Progenitor cell of endocrine pancreas (in vitro differentiated cells): ENCODE measurements at regions not wholly inside any gene's neighbourhood (a gene's known extent, or its start where the extent isn't known, plus 50 kb on each side); places are given as distances from the start of the nearest gene placed in this dataset.

Source experiments
- DNase-seq: peaks from one replicate; pipeline ENCODE4 v3.0.0; 2021; ENCODE audit warnings: low spot score; ENCODE audit not compliant: unreplicated experiment
- H3K27ac Mint-ChIP-seq: 2 replicates; pipeline ENCODE4 v1.8.0; 2021; ENCODE audit warnings: mild to moderate bottlenecking, moderate library complexity, mixed read lengths
- H3K27me3 Mint-ChIP-seq: 2 replicates; pipeline ENCODE4 v1.8.0; 2021; ENCODE audit warnings: mixed read lengths
- H3K36me3 Mint-ChIP-seq: 2 replicates; pipeline ENCODE4 v1.8.0; 2022; ENCODE audit warnings: mixed read lengths; ENCODE audit not compliant: insufficient read depth
- H3K4me1 Mint-ChIP-seq: 2 replicates; pipeline ENCODE4 v1.8.0; 2021; ENCODE audit warnings: low read depth, mixed read lengths
- H3K4me3 Mint-ChIP-seq: 2 replicates; pipeline ENCODE4 v1.8.0; 2021; ENCODE audit warnings: low read depth, mild to moderate bottlenecking, moderate library complexity, mixed read lengths
- H3K9me3 Mint-ChIP-seq: 2 replicates; pipeline ENCODE4 v1.8.0; 2021; ENCODE audit warnings: low read depth, mixed read lengths
- CTCF ChIP-seq: fragments of 200-600 bp; sonication (generic); IDR thresholded peaks from one replicate; pipeline ENCODE4 v1.5.0; 2021; ENCODE audit warnings: antibody characterized with exemption, mild to moderate bottlenecking; ENCODE audit not compliant: unreplicated experiment

- no peak for TF ChIP-seq CTCF
- no peaks in the 10 kb centered on the region for H3K4me1 Mint-ChIP-seq
- no peak overlapping the region for H3K4me3 Mint-ChIP-seq
- DNase-seq = no peak
- H3K27me3 Mint-ChIP-seq = peaks cover 10% of the 10 kb centered on the region
- no peaks in the 10 kb centered on the region for H3K36me3 Mint-ChIP-seq
- H3K9me3 Mint-ChIP-seq = no peaks in the 10 kb centered on the region
- H3K27ac Mint-ChIP-seq = no peak overlapping the region
Observed at GRCh38 chr22:49244466-49245420, 582.9 kb downstream of the BRD1 start.

- Mint-ChIP-seq H3K4me1 (no peaks in the 10 kb centered on the region), H3K9me3 (no peaks in the 10 kb centered on the region), H3K4me3 (no peak overlapping the region), H3K27me3 (peaks cover 10% of the 10 kb centered on the region), H3K36me3 (no peaks in the 10 kb centered on the region), H3K27ac (no peak overlapping the region)
- TF ChIP-seq CTCF = no peak
- DNase-seq = no peak
Observed at GRCh38 chr22:49243965-49244364, 583.7 kb downstream of the BRD1 start.

GRCh38 chr22:49243335-49243734 lies 584.3 kb downstream of the BRD1 start:
- TF ChIP-seq CTCF = no peak
- H3K27ac Mint-ChIP-seq = no peak overlapping the region
- peaks cover 7% of the 10 kb centered on the region for H3K27me3 Mint-ChIP-seq
- no peaks in the 10 kb centered on the region for H3K36me3 Mint-ChIP-seq
- no peaks in the 10 kb centered on the region for H3K4me1 Mint-ChIP-seq
- no peak for DNase-seq
- H3K4me3 Mint-ChIP-seq = no peak overlapping the region
- no peaks in the 10 kb centered on the region for H3K9me3 Mint-ChIP-seq

- TF ChIP-seq CTCF = no peak
- Mint-ChIP-seq H3K4me3 (no peak overlapping the region), H3K9me3 (no peaks in the 10 kb centered on the region), H3K27ac (no peak overlapping the region), H3K27me3 (peaks cover 7% of the 10 kb centered on the region), H3K36me3 (no peaks in the 10 kb centered on the region), H3K4me1 (no peaks in the 10 kb centered on the region)
- no peak for DNase-seq
Observed at GRCh38 chr22:49242480-49242879, 585.2 kb downstream of the BRD1 start.

GRCh38 chr22:49241174-49241851 lies 586.4 kb downstream of the BRD1 start:
- TF ChIP-seq CTCF = no peak
- no peak overlapping the region for H3K4me3 Mint-ChIP-seq
- no peaks in the 10 kb centered on the region for H3K9me3 Mint-ChIP-seq
- no peak for DNase-seq
- H3K27me3 Mint-ChIP-seq = peaks cover 3% of the 10 kb centered on the region
- no peak overlapping the region for H3K27ac Mint-ChIP-seq
- H3K4me1 Mint-ChIP-seq = no peaks in the 10 kb centered on the region
- H3K36me3 Mint-ChIP-seq = no peaks in the 10 kb centered on the region
